ENCODE measurements at regions not wholly inside any gene's neighbourhood (a gene's known extent, or its start where the extent isn't known, plus 50 kb on each side); places are given as distances from the start of the nearest gene placed in this dataset.

- TF ChIP-seq CTCF (IDR thresholded peaks at IDR 0.05) (no peak), POLR2AphosphoS5 (IDR thresholded peaks at IDR 0.05) (no peak)
Measured at GRCh38 chr5:121019106-121019505, 555.0 kb downstream of the PRR16 start.
